DOHH2 (cell line): ENCODE measurements at regions not wholly inside any gene's neighbourhood (a gene's known extent, or its start where the extent isn't known, plus 50 kb on each side); places are given as distances from the start of the nearest gene placed in this dataset.
"Not testable (repeated sequence)": the region's sequence is repeated elsewhere in the genome, so short reads cannot be mapped to it uniquely, and the experiment has no call there.

ENCODE experiments used
- H3F3A ChIP-seq: fragments of 200-600 bp; sonication (generic), shearing (Covaris generic); 2 replicates; pipeline ENCODE4 v1.6.0; 2016; ENCODE audit warnings: antibody characterized with exemption, mild to moderate bottlenecking; ENCODE audit not compliant: control insufficient read depth, insufficient read depth
- H3K27ac ChIP-seq: fragments of 200-600 bp; sonication (generic); 2 replicates; pipeline ENCODE4 v1.5.1; 2014; ENCODE audit warnings: low read depth, mild to moderate bottlenecking, low read length, moderate library complexity
- H3K27me3 ChIP-seq: fragments of 200-600 bp; sonication (generic); 2 replicates; pipeline ENCODE4 v1.6.1; 2014; ENCODE audit warnings: mild to moderate bottlenecking, low read length, mixed read lengths; ENCODE audit not compliant: control insufficient read depth
- H3K36me3 ChIP-seq: fragments of 200-600 bp; sonication (generic); 2 replicates; pipeline ENCODE4 v1.6.1; 2014; ENCODE audit warnings: mild to moderate bottlenecking, low read length, moderate library complexity, mixed read lengths; ENCODE audit not compliant: control insufficient read depth
- H3K4me1 ChIP-seq: fragments of 200-600 bp; sonication (generic); 2 replicates; pipeline ENCODE4 v1.6.1; 2014; ENCODE audit warnings: mild to moderate bottlenecking, low read length, mixed read lengths; ENCODE audit not compliant: control insufficient read depth
- H3K4me2 ChIP-seq: fragments of 200-600 bp; sonication (generic); 2 replicates; pipeline ENCODE4 v1.6.0; 2014; ENCODE audit warnings: mild to moderate bottlenecking, low read length, moderate library complexity
- H3K4me3 ChIP-seq: fragments of 200-600 bp; sonication (generic); 2 replicates; pipeline ENCODE4 v1.5.1; 2014; ENCODE audit warnings: mild to moderate bottlenecking, low read length, mixed read lengths
- H3K79me2 ChIP-seq: fragments of 200-600 bp; sonication (generic); 2 replicates; pipeline ENCODE4 v1.6.1; 2014; ENCODE audit warnings: mild to moderate bottlenecking, low read length, mixed read lengths; ENCODE audit not compliant: control insufficient read depth
- H3K9me2 ChIP-seq: fragments of 200-600 bp; sonication (generic); replicated peaks from 2 replicates; pipeline ENCODE4 v1.6.1; 2014; ENCODE audit warnings: mild to moderate bottlenecking, low read length, mixed read lengths; ENCODE audit not compliant: control insufficient read depth
- H3K9me3 ChIP-seq: fragments of 200-600 bp; sonication (generic); 2 replicates; pipeline ENCODE4 v1.6.1; 2014; ENCODE audit warnings: antibody characterized with exemption, low read length, mixed read lengths; ENCODE audit not compliant: control insufficient read depth, insufficient read depth
- H4K20me1 ChIP-seq: fragments of 200-600 bp; sonication (generic); 2 replicates; pipeline ENCODE4 v1.6.0; 2014; ENCODE audit warnings: low read depth, mild to moderate bottlenecking, antibody characterized with exemption, low read length, moderate library complexity; ENCODE audit not compliant: control insufficient read depth, insufficient read depth
- EZH2phosphoT487 ChIP-seq: fragments of 200-600 bp; sonication (generic); IDR thresholded peaks from 2 replicates; pipeline ENCODE4 v1.6.1; 2017; ENCODE audit warnings: borderline replicate concordance, mild to moderate bottlenecking, antibody characterized with exemption, low read length, moderate library complexity, mixed read lengths
- TF ChIP-seq, protein P1 (sequence below): fragments of 200-600 bp; sonication (generic); IDR thresholded peaks from one replicate; pipeline ENCODE4 v1.5.1; 2014; ENCODE audit warnings: antibody characterized with exemption, mild to moderate bottlenecking, low read depth, low read length; ENCODE audit not compliant: poor library complexity, severe bottlenecking

DNA sequence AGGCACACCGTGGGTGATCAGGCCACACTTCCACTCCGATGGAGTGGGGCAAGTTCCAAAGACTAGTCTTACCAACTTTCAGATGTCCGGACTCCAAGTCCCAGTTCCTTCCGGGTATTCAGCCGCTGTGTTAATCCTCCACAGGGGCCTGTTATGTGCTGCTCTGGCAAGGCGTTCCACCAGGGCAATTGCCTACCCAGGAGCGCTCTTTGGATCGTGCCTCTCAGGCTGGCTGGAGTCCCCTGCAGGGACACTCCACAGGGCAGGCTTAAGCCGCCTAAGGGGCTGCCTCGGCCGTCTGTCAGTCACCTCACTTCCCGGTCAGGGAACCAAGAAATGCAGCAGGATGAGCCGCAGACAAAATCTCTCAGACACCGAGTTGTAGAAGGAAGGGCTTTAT lies 118.7 kb upstream of the CCNG1 start:
- H3K36me3 ChIP-seq = no peaks in the 10 kb centered on the region

DNA sequence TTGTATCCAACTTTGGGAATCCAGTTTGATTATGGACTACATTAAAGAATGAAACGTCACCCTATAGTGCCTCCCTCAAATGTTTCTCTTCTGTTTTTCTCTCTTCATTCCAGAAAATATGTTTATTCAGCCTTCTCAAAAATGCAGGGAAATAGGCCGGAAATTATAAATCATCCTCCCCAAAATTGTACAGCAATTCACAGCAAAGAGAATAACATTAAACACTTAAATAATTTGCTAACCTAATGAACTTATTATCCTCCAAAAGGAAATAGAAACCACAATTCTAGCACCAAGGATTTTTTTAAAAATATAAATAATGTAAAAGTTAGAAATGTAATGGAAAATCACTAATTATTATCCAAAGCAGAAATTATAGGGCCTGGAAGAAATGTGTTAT lies 115.9 kb upstream of the CCNG1 start:
- H3F3A ChIP-seq = no peaks in the 10 kb centered on the region
- H3K9me3 ChIP-seq = no peaks in the 10 kb centered on the region
- H3K9me2 ChIP-seq = no peaks in the 10 kb centered on the region
- no peaks in the 10 kb centered on the region for H3K79me2 ChIP-seq
- no peak overlapping the region for H3K4me2 ChIP-seq
- H3K4me1 ChIP-seq = no peaks in the 10 kb centered on the region
- H3K27ac ChIP-seq = no peak overlapping the region
- no peak overlapping the region for H3K4me3 ChIP-seq
- no peaks in the 10 kb centered on the region for H3K27me3 ChIP-seq
- no peaks in the 10 kb centered on the region for H3K36me3 ChIP-seq
- no peak for TF ChIP-seq EZH2phosphoT487
- TF ChIP-seq, protein P1, sequence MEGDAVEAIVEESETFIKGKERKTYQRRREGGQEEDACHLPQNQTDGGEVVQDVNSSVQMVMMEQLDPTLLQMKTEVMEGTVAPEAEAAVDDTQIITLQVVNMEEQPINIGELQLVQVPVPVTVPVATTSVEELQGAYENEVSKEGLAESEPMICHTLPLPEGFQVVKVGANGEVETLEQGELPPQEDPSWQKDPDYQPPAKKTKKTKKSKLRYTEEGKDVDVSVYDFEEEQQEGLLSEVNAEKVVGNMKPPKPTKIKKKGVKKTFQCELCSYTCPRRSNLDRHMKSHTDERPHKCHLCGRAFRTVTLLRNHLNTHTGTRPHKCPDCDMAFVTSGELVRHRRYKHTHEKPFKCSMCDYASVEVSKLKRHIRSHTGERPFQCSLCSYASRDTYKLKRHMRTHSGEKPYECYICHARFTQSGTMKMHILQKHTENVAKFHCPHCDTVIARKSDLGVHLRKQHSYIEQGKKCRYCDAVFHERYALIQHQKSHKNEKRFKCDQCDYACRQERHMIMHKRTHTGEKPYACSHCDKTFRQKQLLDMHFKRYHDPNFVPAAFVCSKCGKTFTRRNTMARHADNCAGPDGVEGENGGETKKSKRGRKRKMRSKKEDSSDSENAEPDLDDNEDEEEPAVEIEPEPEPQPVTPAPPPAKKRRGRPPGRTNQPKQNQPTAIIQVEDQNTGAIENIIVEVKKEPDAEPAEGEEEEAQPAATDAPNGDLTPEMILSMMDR = no peak
- H4K20me1 ChIP-seq = no peaks in the 10 kb centered on the region

More for the DNA sequence above, 118.7 kb upstream of the CCNG1 start:
- no peaks in the 10 kb centered on the region for H3K9me3 ChIP-seq
- no peaks in the 10 kb centered on the region for H3K79me2 ChIP-seq
- no peaks in the 10 kb centered on the region for H3K27me3 ChIP-seq
- no peak overlapping the region for H3K27ac ChIP-seq
- no peak overlapping the region for H3K4me2 ChIP-seq
- no peaks in the 10 kb centered on the region for H3F3A ChIP-seq
- TF ChIP-seq, protein P1 = no peak
- no peak for TF ChIP-seq EZH2phosphoT487
- H3K9me2 ChIP-seq = no peaks in the 10 kb centered on the region
- no peaks in the 10 kb centered on the region for H4K20me1 ChIP-seq
- no peak overlapping the region for H3K4me3 ChIP-seq
- no peaks in the 10 kb centered on the region for H3K4me1 ChIP-seq

DNA sequence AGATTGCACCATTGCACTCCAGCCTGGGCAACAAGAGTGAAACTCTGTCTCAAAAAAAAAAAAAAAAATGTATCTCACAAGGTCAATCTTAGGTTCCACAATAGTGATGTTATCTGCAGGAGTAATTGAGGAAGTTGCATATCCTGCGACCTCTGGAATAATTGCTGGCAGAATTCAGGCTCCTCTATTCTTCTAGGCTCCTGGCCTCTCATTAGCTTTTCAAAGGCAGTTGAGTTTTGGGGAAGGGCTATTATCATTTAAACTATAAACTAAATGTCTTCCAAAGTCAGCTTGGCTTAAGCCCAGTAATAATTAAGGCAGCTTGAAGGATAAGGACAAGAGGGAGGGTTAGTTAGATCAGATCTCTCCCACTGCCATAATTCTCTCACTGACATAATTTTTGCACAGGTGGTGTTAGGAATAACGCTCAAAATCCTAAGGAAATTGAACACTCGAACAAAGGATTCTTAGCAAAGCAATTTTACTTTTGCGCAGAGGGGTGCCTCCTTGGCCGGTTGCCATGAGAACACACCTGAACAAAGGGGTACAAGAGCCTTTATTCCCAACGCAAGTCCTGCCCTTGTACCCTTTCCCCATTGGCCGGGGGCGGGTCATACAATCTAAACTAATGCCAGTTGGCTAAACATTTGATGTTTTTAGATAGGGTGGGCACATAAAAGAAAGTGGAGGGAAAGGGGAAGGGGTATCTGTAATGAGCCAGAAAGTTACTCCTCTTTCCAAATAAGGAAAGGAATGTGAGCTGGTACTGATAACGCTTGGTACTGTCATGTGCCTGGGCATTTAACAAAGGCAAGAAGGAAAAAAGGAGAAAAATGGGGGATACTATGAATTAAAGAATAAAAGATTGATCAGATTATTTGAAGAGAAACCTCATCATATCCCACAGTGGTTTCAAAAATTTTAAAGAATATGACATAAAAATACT lies 106.4 kb upstream of the CCNG1 start:
- Histone ChIP-seq H3F3A (no peaks in the 10 kb centered on the region), H3K4me2 (no peak overlapping the region), H3K4me3 (no peak overlapping the region), H3K4me1 (no peaks in the 10 kb centered on the region), H3K9me2 (no peaks in the 10 kb centered on the region), H3K36me3 (no peaks in the 10 kb centered on the region), H3K27ac (no peak overlapping the region), H3K79me2 (no peaks in the 10 kb centered on the region), H4K20me1 (no peaks in the 10 kb centered on the region), H3K27me3 (no peaks in the 10 kb centered on the region), H3K9me3 (no peaks in the 10 kb centered on the region)
- TF ChIP-seq, protein P1 = no peak
- no peak for TF ChIP-seq EZH2phosphoT487

DNA sequence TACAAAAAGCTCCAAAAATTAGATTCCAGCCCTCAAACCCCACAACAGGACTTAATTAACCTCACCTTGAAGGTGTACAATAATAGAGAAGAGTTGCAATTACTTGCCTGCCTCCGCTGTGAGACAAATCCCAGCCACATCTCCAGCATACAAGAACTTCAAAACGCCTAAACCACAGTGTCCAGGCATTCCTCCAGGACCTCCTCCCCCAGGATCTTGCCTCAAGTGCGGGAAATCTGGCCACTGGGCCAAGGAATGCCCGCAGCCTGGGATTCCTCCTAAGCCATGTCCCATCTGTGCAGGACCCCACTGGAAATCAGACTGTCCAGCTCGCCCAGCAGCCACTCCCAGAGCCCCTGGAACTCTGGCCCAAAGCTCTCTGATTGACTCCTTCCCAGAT lies 101.3 kb upstream of the CCNG1 start:
- not testable (repeated sequence) for H3K4me3 ChIP-seq, H3K4me2 ChIP-seq, H3F3A ChIP-seq, H4K20me1 ChIP-seq, H3K9me3 ChIP-seq, H3K27ac ChIP-seq, H3K27me3 ChIP-seq, H3K4me1 ChIP-seq, H3K36me3 ChIP-seq, H3K79me2 ChIP-seq, H3K9me2 ChIP-seq
